ENCODE measurements at regions not wholly inside any gene's neighbourhood (a gene's known extent, or its start where the extent isn't known, plus 50 kb on each side); places are given as distances from the start of the nearest gene placed in this dataset.
"Not testable (repeated sequence)": the region's sequence is repeated elsewhere in the genome, so short reads cannot be mapped to it uniquely, and the experiment has no call there.

DNA sequence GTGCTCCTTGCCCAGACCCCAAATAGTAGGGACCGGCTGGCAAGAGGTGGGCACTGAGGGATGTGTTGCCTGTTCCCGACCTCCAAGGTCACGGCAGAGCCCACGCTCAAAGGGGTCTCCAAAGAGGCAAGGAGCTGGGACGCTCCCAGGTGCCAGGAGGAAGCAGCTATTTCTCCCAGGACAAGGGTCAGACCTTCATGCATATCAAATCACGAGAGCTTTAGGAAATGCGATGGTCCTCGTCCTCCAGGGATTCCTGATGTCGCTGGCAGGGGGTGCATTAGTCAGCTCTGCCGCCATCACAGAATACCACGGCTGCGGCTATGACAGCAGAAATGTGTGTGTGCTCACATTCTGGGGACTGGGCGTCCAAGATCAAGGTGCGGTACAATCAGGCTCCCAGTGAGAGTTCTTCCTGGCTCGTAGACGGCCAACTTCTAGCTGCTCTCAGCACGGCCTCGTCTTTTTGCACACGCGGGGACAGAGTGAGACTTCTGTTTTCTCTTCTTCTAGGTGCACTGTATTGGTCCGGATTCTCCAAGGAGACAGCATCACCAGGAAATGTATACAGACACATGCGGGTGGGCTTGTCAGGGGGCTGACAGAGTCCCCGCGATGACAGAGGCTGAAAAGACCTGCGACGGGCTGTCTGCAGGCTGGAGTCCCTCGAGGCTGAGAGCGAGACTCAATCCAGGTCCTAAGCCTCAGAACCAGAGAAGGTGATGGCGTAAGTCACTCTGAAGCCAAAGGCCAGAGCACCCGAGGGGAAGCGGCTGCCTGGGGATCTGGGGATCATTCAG is 81.6 kb downstream of the SHANK2 start:
- no peak for DNase-seq (ENCODE audit: extremely low spot score)
- TF ChIP-seq BHLHE40 (IDR thresholded peaks at IDR 0.05; ENCODE audit: borderline replicate concordance) (no peak), SUZ12 (IDR thresholded peaks at IDR 0.05) (no peak), LEF1 (IDR thresholded peaks at IDR 0.05; ENCODE audit: borderline replicate concordance) (no peak), CTBP1 (IDR thresholded peaks at IDR 0.05; ENCODE audit: borderline replicate concordance) (no peak), HDGF (IDR thresholded peaks at IDR 0.05; ENCODE audit: borderline replicate concordance) (no peak)
- POLR2A ChIA-PET = no interaction called here
- CTCF ChIA-PET = no interaction called here

GRCh38 chr11:71169313-71169712 is 83.1 kb downstream of the SHANK2 start:
- POLR2A ChIA-PET = no interaction called here
- CTCF ChIA-PET = no interaction called here
- no peak for DNase-seq (ENCODE audit: extremely low spot score)
- TF ChIP-seq FOXM1 (IDR thresholded peaks at IDR 0.05; ENCODE audit: borderline replicate concordance) (no peak), SUZ12 (IDR thresholded peaks at IDR 0.05) (no peak), ZNF384 (IDR thresholded peaks at IDR 0.05) (no peak)

DNA sequence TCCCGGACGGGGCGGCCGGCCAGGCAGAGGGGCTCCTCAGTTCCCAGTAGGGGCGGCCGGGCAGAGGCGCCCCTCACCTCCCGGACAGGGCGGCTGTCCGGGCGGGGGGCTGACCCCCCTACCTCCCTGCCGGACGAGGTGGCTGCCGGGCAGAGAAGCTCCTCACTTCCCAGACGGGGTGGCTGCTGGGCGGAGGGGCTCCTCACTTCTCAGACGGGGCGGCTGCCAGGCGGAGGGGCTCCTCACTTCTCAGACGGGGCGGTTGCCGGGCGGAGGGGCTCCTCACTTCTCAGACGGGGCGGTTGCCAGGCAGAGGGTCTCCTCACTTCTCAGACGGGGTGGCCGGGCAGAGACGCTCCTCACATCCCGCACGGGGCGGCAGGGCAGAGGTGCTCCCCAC is 84.6 kb downstream of the SHANK2 start:
- POLR2A ChIA-PET; DNase-seq (ENCODE audit: extremely low spot score); CTCF ChIA-PET: not testable (repeated sequence)

DNA sequence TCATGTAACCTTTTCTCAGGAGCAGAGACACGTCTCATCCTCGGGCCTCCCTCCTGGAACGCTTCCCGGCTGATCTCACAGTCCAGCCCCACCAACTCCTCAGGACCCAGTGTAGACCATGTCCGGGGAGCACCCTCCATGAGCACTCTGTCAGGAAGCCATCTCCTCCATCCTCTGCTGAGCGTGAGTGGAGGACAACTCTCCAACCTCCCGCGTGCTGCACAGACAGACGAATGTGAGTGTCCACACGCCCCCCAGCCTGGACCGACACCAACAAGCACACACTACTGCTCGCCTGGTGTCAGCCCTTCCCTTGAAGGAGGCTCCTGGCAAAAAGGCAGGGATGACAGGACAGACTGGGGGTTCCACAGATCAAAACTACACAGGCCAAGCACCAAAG is 86.6 kb downstream of the SHANK2 start:
- ChIA-PET CTCF (no interaction called here), POLR2A (no interaction called here)
- no peak for DNase-seq (ENCODE audit: extremely low spot score)
- TF ChIP-seq ARNT (IDR thresholded peaks at IDR 0.05) = no peak

- DNase-seq (ENCODE audit: extremely low spot score) = no peak
- TF ChIP-seq ELF4 (IDR thresholded peaks at IDR 0.05) (no peak), BHLHE40 (IDR thresholded peaks at IDR 0.05; ENCODE audit: borderline replicate concordance) (no peak), PKNOX1 (IDR thresholded peaks at IDR 0.05) (no peak), ZNF384 (IDR thresholded peaks at IDR 0.05) (no peak), FOXA1 (IDR thresholded peaks at IDR 0.05) (no peak), CTBP1 (IDR thresholded peaks at IDR 0.05; ENCODE audit: borderline replicate concordance) (no peak), TARDBP (IDR thresholded peaks at IDR 0.05) (no peak)
- ChIA-PET POLR2A (no interaction called here), CTCF (no interaction called here)
These were observed 87.8 kb downstream of the SHANK2 start for GRCh38 chr11:71164621-71165020.

DNA sequence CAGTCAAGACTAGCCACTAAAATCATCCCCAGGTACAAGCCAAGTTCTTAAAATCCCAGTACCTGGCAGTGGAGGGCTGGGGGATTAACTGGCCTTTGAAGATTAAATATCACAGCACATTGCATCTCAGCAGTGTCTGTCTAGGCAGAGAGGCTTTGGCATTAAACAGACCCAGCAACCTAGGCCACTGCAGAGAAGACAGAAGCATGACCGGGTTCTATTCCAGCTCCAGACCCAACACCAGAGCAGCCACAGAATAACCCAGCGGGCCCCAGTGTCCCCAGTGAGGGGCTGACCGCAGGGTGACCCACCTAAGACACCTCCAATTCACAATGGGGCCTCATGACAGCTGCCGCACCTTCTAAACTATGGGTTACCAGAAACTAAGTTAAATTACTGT is 88.2 kb downstream of the SHANK2 start:
- no peak for DNase-seq (ENCODE audit: extremely low spot score)
- TF ChIP-seq ARNT (IDR thresholded peaks at IDR 0.05) = no peak
- TF ChIP-seq L3MBTL2 (conservative IDR thresholded peaks at IDR 0.05) = no peak
- TF ChIP-seq SP1 (IDR thresholded peaks at IDR 0.05) = no peak
- no peak for TF ChIP-seq FOXK2 (IDR thresholded peaks at IDR 0.05)
- no peak for TF ChIP-seq SUZ12 (IDR thresholded peaks at IDR 0.05)
- no peak for TF ChIP-seq LEF1 (IDR thresholded peaks at IDR 0.05; ENCODE audit: borderline replicate concordance)
- TF ChIP-seq ZNF384 (IDR thresholded peaks at IDR 0.05) = no peak
- ChIA-PET POLR2A (no interaction called here), CTCF (no interaction called here)

- ChIA-PET CTCF (no interaction called here), POLR2A (no interaction called here)
- DNase-seq (ENCODE audit: extremely low spot score) = no peak
- no peak for TF ChIP-seq BHLHE40 (IDR thresholded peaks at IDR 0.05; ENCODE audit: borderline replicate concordance)
- no peak for TF ChIP-seq NFRKB (IDR thresholded peaks at IDR 0.05)
- no peak for TF ChIP-seq ELF4 (IDR thresholded peaks at IDR 0.05)
- no peak for TF ChIP-seq CTBP1 (IDR thresholded peaks at IDR 0.05; ENCODE audit: borderline replicate concordance)
- no peak for TF ChIP-seq FOXK2 (IDR thresholded peaks at IDR 0.05)
- no peak for TF ChIP-seq ZNF384 (IDR thresholded peaks at IDR 0.05)
- TF ChIP-seq FOXM1 (IDR thresholded peaks at IDR 0.05; ENCODE audit: borderline replicate concordance) = no peak
- no peak for TF ChIP-seq HDGF (IDR thresholded peaks at IDR 0.05; ENCODE audit: borderline replicate concordance)
- TF ChIP-seq TARDBP (IDR thresholded peaks at IDR 0.05) = no peak
- no peak for TF ChIP-seq SP1 (IDR thresholded peaks at IDR 0.05)
- TF ChIP-seq SUZ12 (IDR thresholded peaks at IDR 0.05) = no peak
- no peak for TF ChIP-seq PKNOX1 (IDR thresholded peaks at IDR 0.05)
- TF ChIP-seq ARNT (IDR thresholded peaks at IDR 0.05) = no peak
- no peak for TF ChIP-seq L3MBTL2 (conservative IDR thresholded peaks at IDR 0.05)
- no peak for TF ChIP-seq FOXA1 (IDR thresholded peaks at IDR 0.05)
- TF ChIP-seq LEF1 (IDR thresholded peaks at IDR 0.05; ENCODE audit: borderline replicate concordance) = no peak
These were observed 89.0 kb downstream of the SHANK2 start for GRCh38 chr11:71163371-71163770.

DNA sequence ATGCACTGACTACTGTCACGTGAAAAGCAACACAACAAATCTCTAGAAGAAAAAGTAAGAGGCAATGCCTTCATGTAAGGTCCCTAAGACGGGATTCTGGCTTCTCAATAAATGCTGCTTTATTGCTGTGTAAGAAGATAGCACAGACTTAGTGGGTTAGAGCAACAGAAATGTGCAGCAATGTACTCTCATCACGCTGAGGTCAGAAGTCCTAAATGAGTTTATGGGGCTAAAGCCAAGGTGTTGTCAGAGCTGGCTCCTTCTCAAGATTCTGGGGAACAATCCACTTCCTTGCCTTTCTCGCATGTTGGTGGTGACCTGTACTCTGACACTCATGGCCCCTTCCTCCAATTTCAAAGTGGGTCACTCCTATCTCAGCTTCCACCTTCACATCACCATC is 93.4 kb downstream of the SHANK2 start:
- POLR2A ChIA-PET = no interaction called here

GRCh38 chr11:71157676-71158075 is 94.7 kb downstream of the SHANK2 start:
- CTCF ChIA-PET; DNase-seq (ENCODE audit: extremely low spot score); POLR2A ChIA-PET: not testable (repeated sequence)

More for the DNA sequence above, 93.4 kb downstream of the SHANK2 start:
- DNase-seq (ENCODE audit: extremely low spot score) = no peak
- no peak for TF ChIP-seq CTBP1 (IDR thresholded peaks at IDR 0.05; ENCODE audit: borderline replicate concordance)
- CTCF ChIA-PET = no interaction called here
